ENCODE measurements at regions not wholly inside any gene's neighbourhood (a gene's known extent, or its start where the extent isn't known, plus 50 kb on each side); places are given as distances from the start of the nearest gene placed in this dataset.

- DNase-seq (ENCODE audit: low spot score), result no peak
Measured at GRCh38 chr22:48143856-48144255, 1381.4 kb downstream of the TBC1D22A start.

GRCh38 chr22:48142388-48142787 lies 1379.9 kb downstream of the TBC1D22A start:
- no peak for DNase-seq (ENCODE audit: low spot score)

GRCh38 chr22:48141301-48141700 lies 1378.9 kb downstream of the TBC1D22A start:
- no peak for DNase-seq (ENCODE audit: low spot score)

- no peak for DNase-seq (ENCODE audit: low spot score)
Measured at GRCh38 chr22:48140261-48140813, 1377.9 kb downstream of the TBC1D22A start.

- DNase-seq (ENCODE audit: low spot score), result no peak
Measured at GRCh38 chr22:48139776-48140175, 1377.3 kb downstream of the TBC1D22A start.

GRCh38 chr22:48138855-48139254 lies 1376.4 kb downstream of the TBC1D22A start:
- no peak for DNase-seq (ENCODE audit: low spot score)

- no peak for DNase-seq (ENCODE audit: low spot score)
Measured at GRCh38 chr22:48138427-48138826, 1376.0 kb downstream of the TBC1D22A start.

- no peak for DNase-seq (ENCODE audit: low spot score)
Measured at GRCh38 chr22:48137640-48138039, 1375.2 kb downstream of the TBC1D22A start.

- DNase-seq (ENCODE audit: low spot score), result no peak
Measured at GRCh38 chr22:48135592-48135991, 1373.1 kb downstream of the TBC1D22A start.

- DNase-seq (ENCODE audit: low spot score), result no peak
Measured at GRCh38 chr22:48125416-48125815, 1363.0 kb downstream of the TBC1D22A start.

GRCh38 chr22:48121984-48122383 lies 1359.5 kb downstream of the TBC1D22A start:
- DNase-seq (ENCODE audit: low spot score), result no peak

- no peak for DNase-seq (ENCODE audit: low spot score)
Measured at GRCh38 chr22:48118654-48119053, 1356.2 kb downstream of the TBC1D22A start.

GRCh38 chr22:48116871-48117270 lies 1354.4 kb downstream of the TBC1D22A start:
- DNase-seq (ENCODE audit: low spot score), result no peak

- no peak for DNase-seq (ENCODE audit: low spot score)
Measured at GRCh38 chr22:48112687-48113521, 1350.5 kb downstream of the TBC1D22A start.

GRCh38 chr22:48106715-48107259 lies 1344.3 kb downstream of the TBC1D22A start:
- no peak for DNase-seq (ENCODE audit: low spot score)

- DNase-seq (ENCODE audit: low spot score), result no peak
Measured at GRCh38 chr22:48106215-48106614, 1343.8 kb downstream of the TBC1D22A start.

GRCh38 chr22:48105259-48105658 lies 1342.8 kb downstream of the TBC1D22A start:
- DNase-seq (ENCODE audit: low spot score), result no peak

GRCh38 chr22:48104766-48105165 lies 1342.3 kb downstream of the TBC1D22A start:
- DNase-seq (ENCODE audit: low spot score), result no peak

GRCh38 chr22:48104102-48104738 lies 1341.8 kb downstream of the TBC1D22A start:
- no peak for DNase-seq (ENCODE audit: low spot score)

GRCh38 chr22:48103126-48103875 lies 1340.9 kb downstream of the TBC1D22A start:
- DNase-seq (ENCODE audit: low spot score), result no peak

- no peak for DNase-seq (ENCODE audit: low spot score)
Measured at GRCh38 chr22:48102581-48102980, 1340.1 kb downstream of the TBC1D22A start.

- no peak for DNase-seq (ENCODE audit: low spot score)
Measured at GRCh38 chr22:48101704-48102103, 1339.3 kb downstream of the TBC1D22A start.

All from AG08396 (cell line).